ENCODE measurements at regions not wholly inside any gene's neighbourhood (a gene's known extent, or its start where the extent isn't known, plus 50 kb on each side); places are given as distances from the start of the nearest gene placed in this dataset.
"Not testable (repeated sequence)": the region's sequence is repeated elsewhere in the genome, so short reads cannot be mapped to it uniquely, and the experiment has no call there.

DNA sequence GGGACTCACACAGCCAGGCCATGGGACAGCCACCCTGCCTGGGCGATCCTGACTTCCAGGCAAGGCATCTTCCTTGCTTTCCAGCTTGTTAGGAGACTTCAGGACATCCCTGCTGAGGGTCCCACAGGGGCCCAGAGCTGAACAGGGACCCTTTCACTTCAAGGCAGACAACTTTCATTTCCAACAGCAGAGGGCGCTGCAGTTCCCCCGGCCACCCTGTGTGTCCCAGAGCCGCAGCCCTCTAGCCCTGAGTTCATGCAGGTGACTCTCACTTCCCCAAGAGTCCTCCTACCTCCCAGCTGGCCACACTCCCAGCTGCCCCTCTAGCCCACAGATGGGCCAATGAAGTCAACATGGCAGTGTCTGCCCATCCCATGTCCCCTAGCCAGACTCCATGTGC, 1556.0 kb downstream of the FOXD4L5 start:
- not testable (repeated sequence) for H3K9me3 ChIP-seq (ENCODE audit: control insufficient read depth, insufficient read depth, low read length); H3K4me1 ChIP-seq (ENCODE audit: control insufficient read depth, insufficient read depth, low read length); H3K36me3 ChIP-seq (ENCODE audit: control insufficient read depth, insufficient read depth, low read length); H3K27me3 ChIP-seq (ENCODE audit: control insufficient read depth, insufficient read depth, low read length); H3K4me3 ChIP-seq (ENCODE audit: low read length); H3K27ac ChIP-seq (ENCODE audit: low read length)
- no CpG with 5 or more reads among the region's 4 CpGs for WGBS (ENCODE audit: insufficient coverage, insufficient read length)
- DNase-seq (ENCODE audit: low read depth, low spot score) = peak; percentile 20

GRCh38 chr9:63728287-63728686, 1556.7 kb downstream of the FOXD4L5 start:
- H3K9me3 ChIP-seq (ENCODE audit: control insufficient read depth, insufficient read depth, low read length) = no peaks in the 10 kb centered on the region
- no peak overlapping the region for H3K4me3 ChIP-seq (ENCODE audit: low read length)

GRCh38 chr9:63708285-63708684, 1576.7 kb downstream of the FOXD4L5 start:
- not testable (repeated sequence) for H3K4me3 ChIP-seq (ENCODE audit: low read length); DNase-seq (ENCODE audit: low read depth, low spot score); H3K9me3 ChIP-seq (ENCODE audit: control insufficient read depth, insufficient read depth, low read length); H3K36me3 ChIP-seq (ENCODE audit: control insufficient read depth, insufficient read depth, low read length); H3K27ac ChIP-seq (ENCODE audit: low read length); H3K27me3 ChIP-seq (ENCODE audit: control insufficient read depth, insufficient read depth, low read length); H3K4me1 ChIP-seq (ENCODE audit: control insufficient read depth, insufficient read depth, low read length)
- WGBS (ENCODE audit: insufficient coverage, insufficient read length) = no CpG with 5 or more reads among the region's 21 CpGs

More at GRCh38 chr9:63728287-63728686, 1556.7 kb downstream of the FOXD4L5 start:
- no peak for DNase-seq (ENCODE audit: low read depth, low spot score)
- no peak overlapping the region for H3K27ac ChIP-seq (ENCODE audit: low read length)
- no peaks in the 10 kb centered on the region for H3K4me1 ChIP-seq (ENCODE audit: control insufficient read depth, insufficient read depth, low read length)
- no peaks in the 10 kb centered on the region for H3K27me3 ChIP-seq (ENCODE audit: control insufficient read depth, insufficient read depth, low read length)
- no peaks in the 10 kb centered on the region for H3K36me3 ChIP-seq (ENCODE audit: control insufficient read depth, insufficient read depth, low read length)
- WGBS (ENCODE audit: insufficient coverage, insufficient read length) = no CpG with 5 or more reads among the region's 3 CpGs

GRCh38 chr9:63704456-63704855, 1580.6 kb downstream of the FOXD4L5 start:
- H3K4me1 ChIP-seq (ENCODE audit: control insufficient read depth, insufficient read depth, low read length); H3K9me3 ChIP-seq (ENCODE audit: control insufficient read depth, insufficient read depth, low read length); DNase-seq (ENCODE audit: low read depth, low spot score); H3K4me3 ChIP-seq (ENCODE audit: low read length); H3K36me3 ChIP-seq (ENCODE audit: control insufficient read depth, insufficient read depth, low read length); H3K27ac ChIP-seq (ENCODE audit: low read length); H3K27me3 ChIP-seq (ENCODE audit: control insufficient read depth, insufficient read depth, low read length): not testable (repeated sequence)
- no CpG with 5 or more reads among the region's 25 CpGs for WGBS (ENCODE audit: insufficient coverage, insufficient read length)

DNA sequence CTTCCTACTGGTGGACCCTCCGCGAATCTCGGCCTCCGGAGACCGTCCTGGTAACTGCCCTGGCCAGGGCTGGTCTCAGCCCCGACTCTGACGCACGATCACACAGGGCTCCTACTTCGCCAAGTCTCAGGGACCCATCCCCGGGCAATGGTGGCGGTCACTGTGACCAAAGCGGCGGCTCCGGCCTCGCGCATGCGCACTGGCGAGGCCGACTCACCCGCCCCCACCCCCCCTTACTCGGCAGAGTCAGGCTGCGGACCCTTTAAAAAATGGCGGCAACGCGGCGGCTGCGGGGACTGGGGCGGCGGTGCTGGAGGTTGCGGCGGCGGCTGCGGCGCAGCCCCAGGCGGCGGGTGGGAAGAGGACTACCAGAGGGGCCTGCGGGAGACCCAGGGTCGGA, 1581.3 kb downstream of the FOXD4L5 start:
- not testable (repeated sequence) for H3K9me3 ChIP-seq (ENCODE audit: control insufficient read depth, insufficient read depth, low read length); DNase-seq (ENCODE audit: low read depth, low spot score); H3K27ac ChIP-seq (ENCODE audit: low read length); H3K4me3 ChIP-seq (ENCODE audit: low read length); H3K36me3 ChIP-seq (ENCODE audit: control insufficient read depth, insufficient read depth, low read length); H3K4me1 ChIP-seq (ENCODE audit: control insufficient read depth, insufficient read depth, low read length); H3K27me3 ChIP-seq (ENCODE audit: control insufficient read depth, insufficient read depth, low read length)
- WGBS (ENCODE audit: insufficient coverage, insufficient read length) = no CpG with 5 or more reads among the region's 38 CpGs

DNA sequence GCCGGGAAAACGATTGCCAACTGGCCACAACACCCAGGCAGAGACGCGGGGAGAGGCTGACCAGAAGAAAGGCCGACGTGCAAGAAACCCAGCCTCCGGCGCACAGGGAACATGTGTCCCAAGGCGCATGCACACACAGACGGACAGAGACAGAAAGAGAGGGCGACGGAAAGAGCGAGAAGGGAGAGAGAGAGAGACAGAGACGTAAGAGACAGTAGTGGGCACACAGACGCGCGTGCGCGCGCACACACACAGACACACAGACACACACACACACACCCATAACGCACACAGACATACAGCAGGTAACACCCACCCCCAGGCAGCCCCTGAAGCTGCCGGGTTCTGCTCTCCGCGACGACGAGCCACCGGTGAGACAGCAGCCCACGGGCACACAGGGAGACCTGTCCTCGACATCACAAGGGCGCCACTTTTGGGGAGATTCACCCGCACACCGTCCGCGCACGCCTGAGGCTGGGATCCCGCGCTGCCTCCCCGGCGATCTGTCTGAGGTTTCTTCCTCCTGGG, 1581.8 kb downstream of the FOXD4L5 start:
- H3K27me3 ChIP-seq (ENCODE audit: control insufficient read depth, insufficient read depth, low read length); H3K36me3 ChIP-seq (ENCODE audit: control insufficient read depth, insufficient read depth, low read length); H3K27ac ChIP-seq (ENCODE audit: low read length); H3K4me1 ChIP-seq (ENCODE audit: control insufficient read depth, insufficient read depth, low read length); H3K4me3 ChIP-seq (ENCODE audit: low read length); DNase-seq (ENCODE audit: low read depth, low spot score); H3K9me3 ChIP-seq (ENCODE audit: control insufficient read depth, insufficient read depth, low read length): not testable (repeated sequence)
- no CpG with 5 or more reads among the region's 39 CpGs for WGBS (ENCODE audit: insufficient coverage, insufficient read length)

All from iPS DF 6.9 (cell line).